Activated CD4-positive, alpha-beta T cell treated with anti-CD3 and anti-CD28 coated beads, Interleukin-2, amount 50 U/mL, for 1 hour (primary cell): ENCODE measurements at regions not wholly inside any gene's neighbourhood (a gene's known extent, or its start where the extent isn't known, plus 50 kb on each side); places are given as distances from the start of the nearest gene placed in this dataset.
"Not testable (repeated sequence)": the region's sequence is repeated elsewhere in the genome, so short reads cannot be mapped to it uniquely, and the experiment has no call there.

Experiments
- DNase-seq: peaks from one replicate; pipeline ENCODE4 v3.0.0-alpha.2; 2020

- DNase-seq, result no peak
These were observed 351.4 kb downstream of the KCNRG start for GRCh38 chr13:50366488-50367174.

GRCh38 chr13:50369646-50370045 lies 354.4 kb downstream of the KCNRG start:
- DNase-seq, result no peak

- no peak for DNase-seq
These were observed 355.2 kb downstream of the KCNRG start for GRCh38 chr13:50370303-50370950.

GRCh38 chr13:50374517-50374916 lies 359.3 kb downstream of the KCNRG start:
- no peak for DNase-seq

GRCh38 chr13:50375792-50376191 lies 360.5 kb downstream of the KCNRG start:
- DNase-seq, result no peak

GRCh38 chr13:50376895-50377575 lies 361.8 kb downstream of the KCNRG start:
- no peak for DNase-seq

GRCh38 chr13:50377726-50378270 lies 362.6 kb downstream of the KCNRG start:
- no peak for DNase-seq

GRCh38 chr13:50378509-50379044 lies 363.3 kb downstream of the KCNRG start:
- DNase-seq, result no peak

- no peak for DNase-seq
These were observed 364.3 kb downstream of the KCNRG start for GRCh38 chr13:50379584-50379983.

- DNase-seq, result no peak
These were observed 365.7 kb downstream of the KCNRG start for GRCh38 chr13:50380905-50381304.

- DNase-seq, result no peak
These were observed 367.3 kb downstream of the KCNRG start for GRCh38 chr13:50382511-50382910.

- no peak for DNase-seq
These were observed 367.7 kb downstream of the KCNRG start for GRCh38 chr13:50382951-50383350.

- DNase-seq, result no peak
These were observed 369.5 kb downstream of the KCNRG start for GRCh38 chr13:50384724-50385123.

GRCh38 chr13:50386541-50387050 lies 371.4 kb downstream of the KCNRG start:
- no peak for DNase-seq

GRCh38 chr13:50387051-50387581 lies 371.9 kb downstream of the KCNRG start:
- peak; percentile 28 for DNase-seq

- no peak for DNase-seq
These were observed 373.2 kb downstream of the KCNRG start for GRCh38 chr13:50388481-50388880.

- no peak for DNase-seq
These were observed 374.5 kb downstream of the KCNRG start for GRCh38 chr13:50389726-50390125.

- DNase-seq, result no peak
These were observed 375.4 kb downstream of the KCNRG start for GRCh38 chr13:50390503-50391248.

GRCh38 chr13:50392977-50393376 lies 377.7 kb downstream of the KCNRG start:
- DNase-seq, result no peak

- DNase-seq, result no peak
These were observed 378.4 kb downstream of the KCNRG start for GRCh38 chr13:50393628-50394027.

GRCh38 chr13:50396001-50396400 lies 380.8 kb downstream of the KCNRG start:
- DNase-seq, result no peak

GRCh38 chr13:50396618-50397017 lies 381.4 kb downstream of the KCNRG start:
- DNase-seq, result not testable (repeated sequence)
